GM12878 (cell line): ENCODE measurements at regions not wholly inside any gene's neighbourhood (a gene's known extent, or its start where the extent isn't known, plus 50 kb on each side); places are given as distances from the start of the nearest gene placed in this dataset.

ENCODE experiments used
- ATAC-seq: fragments of 200-7000 bp; cut with Tn5 transposase; 3 replicates; pipeline ENCODE4 v1.9.1; 2020; ENCODE audit warnings: mild to moderate bottlenecking, moderate library complexity
- BruUV-seq: library from RNA; stranded (reverse); fragments of 400-500 nt; replicated peaks from 2 replicates; lab custom pipeline; 2021; lab: Mats Ljungman, UMichigan
- CTCF ChIA-PET: fragments of 300-600 bp; sonication (Branson Sonifier 250); formaldehyde crosslinking; extraction: SDS; loops from one replicate; lab custom pipeline; 2021; ENCODE audit warnings: inconsistent platforms; lab: Yijun Ruan, JAX
- POLR2A ChIA-PET: fragments of 350-600 bp; formaldehyde crosslinking; extraction: SDS; loops from one replicate; lab custom pipeline; 2021; ENCODE audit warnings: inconsistent platforms; lab: Charles Lee
- RAD21 ChIA-PET: fragments of 300-600 bp; sonication (Branson Sonifier 250); formaldehyde crosslinking; loops from one replicate; lab custom pipeline; 2023; ENCODE audit warnings: antibody characterized with exemption; ENCODE audit not compliant: unreplicated experiment; lab: Charles Lee
- SMC1A ChIA-PET: fragments of 300-600 bp; sonication (Branson Sonifier 250); formaldehyde crosslinking; loops from one replicate; lab custom pipeline; 2023; ENCODE audit not compliant: unreplicated experiment, uncharacterized antibody; lab: Charles Lee
- DNase-seq: peaks from one replicate; pipeline ENCODE4 v3.0.0-alpha.2; 2011; ENCODE audit warnings: low read depth, low spot score
- FAIRE-seq: peaks from 3 replicates; lab custom pipeline; 2011; peaks lifted over from hg19 to GRCh38; lab: Jason Lieb, UNC
- H2AFZ ChIP-seq: 2 replicates; pipeline ENCODE4 v1.6.0; 2011; ENCODE audit warnings: low read depth, low read length, control low read depth; ENCODE audit not compliant: control insufficient read depth
- H3K27ac ChIP-seq: 2 replicates; pipeline ENCODE4 v1.5.1; 2011; ENCODE audit warnings: control low read depth; ENCODE audit not compliant: control insufficient read depth, insufficient read depth
- H3K27me3 ChIP-seq, 2 experiments: replicated peaks in 1 of 2; 2 replicates each; pipeline versions ENCODE4 v1.6.0 to v1.6.1; 2011; ENCODE audit warnings: low read length in 1 of 2; ENCODE audit not compliant: control insufficient read depth in 2 of 2, insufficient read depth in 2 of 2
- H3K36me3 ChIP-seq, 2 experiments: 2 replicates each; pipeline ENCODE4 v1.5.1; 2011; ENCODE audit warnings: low read length in 1 of 2; ENCODE audit not compliant: control insufficient read depth in 2 of 2, insufficient read depth in 2 of 2
- H3K4me1 ChIP-seq: 2 replicates; pipeline ENCODE4 v1.6.1; 2011; ENCODE audit warnings: mild to moderate bottlenecking, low read length, moderate library complexity, mixed read lengths; ENCODE audit not compliant: control insufficient read depth, insufficient read depth
- H3K4me2 ChIP-seq: 2 replicates; pipeline ENCODE4 v1.6.0; 2011; ENCODE audit warnings: control low read depth; ENCODE audit not compliant: control insufficient read depth, insufficient read depth
- H3K4me3 ChIP-seq: fragments of 200-600 bp; sonication (generic); 2 replicates; pipeline ENCODE4 v1.5.1; 2016
- H3K79me2 ChIP-seq: 2 replicates; pipeline ENCODE4 v1.6.0; 2011; ENCODE audit warnings: low read length; ENCODE audit not compliant: control insufficient read depth, insufficient read depth
- H3K9ac ChIP-seq: 2 replicates; pipeline ENCODE4 v1.8.0; 2011; ENCODE audit warnings: low read length, control low read depth, mixed read lengths; ENCODE audit not compliant: control insufficient read depth, insufficient read depth
- H3K9me3 ChIP-seq: replicated peaks from 3 replicates; pipeline ENCODE4 v1.5.1; 2011; ENCODE audit warnings: mild to moderate bottlenecking, low read length; ENCODE audit not compliant: control insufficient read depth, insufficient read depth
- H4K20me1 ChIP-seq: 2 replicates; pipeline ENCODE4 v1.6.0; 2011; ENCODE audit not compliant: control insufficient read depth, insufficient read depth
- BACH1 ChIP-seq: fragments of 450-650 bp; IDR thresholded peaks from 2 replicates; pipeline ENCODE4 v1.6.1; 2017; ENCODE audit warnings: mild to moderate bottlenecking, borderline replicate concordance
- CTCF ChIP-seq, 3 experiments: IDR thresholded peaks in 2 of 3; conservative IDR thresholded peaks in 1 of 3; 2 replicates each; pipeline ENCODE4 v1.5.1; 2011; ENCODE audit warnings: low read depth in 3 of 3, low read length in 3 of 3, mild to moderate bottlenecking in 3 of 3, control low read depth in 2 of 3, moderate library complexity in 2 of 3, inconsistent platforms in 1 of 3, mixed read lengths in 1 of 3; ENCODE audit not compliant: control insufficient read depth in 2 of 3, insufficient read depth in 1 of 3; ENCODE audit errors: extremely low read depth in 1 of 3
- DPF2 ChIP-seq: fragments of 450-650 bp; IDR thresholded peaks from 2 replicates; pipeline ENCODE4 v1.6.1; 2017; ENCODE audit warnings: mild to moderate bottlenecking
- ESRRA ChIP-seq: IDR thresholded peaks from 2 replicates; pipeline ENCODE4 v1.6.1; 2012; ENCODE audit warnings: mild to moderate bottlenecking, low read length, improper control_type of control experiment
- HDAC2 ChIP-seq: fragments of 200-600 bp; sonication (generic); IDR thresholded peaks from 2 replicates; pipeline ENCODE4 v1.6.1; 2017
- HDGF ChIP-seq: fragments of 450-650 bp; IDR thresholded peaks from 2 replicates; pipeline ENCODE4 v1.6.1; 2016; ENCODE audit warnings: antibody characterized with exemption
- NR2F1 ChIP-seq: fragments of 450-650 bp; conservative IDR thresholded peaks from 2 replicates; pipeline ENCODE4 v1.6.1; 2017; ENCODE audit warnings: mild to moderate bottlenecking
- PAX5 ChIP-seq: IDR thresholded peaks from 2 replicates; pipeline ENCODE4 v1.6.1; 2011; ENCODE audit warnings: low read depth, low read length, borderline replicate concordance
- SMAD5 ChIP-seq: IDR thresholded peaks from 2 replicates; pipeline ENCODE4 v1.6.1; 2016; ENCODE audit warnings: antibody characterized with exemption, low read depth
- USF2 ChIP-seq: IDR thresholded peaks from 2 replicates; pipeline ENCODE4 v1.6.1; 2011; ENCODE audit warnings: low read depth, low read length, improper control_type of control experiment, borderline replicate concordance
- WGBS: methylation state at CpG from one replicate; pipeline ENCODE4 v1.1.6; 2016; ENCODE audit warnings: low lambda C conversion rate; ENCODE audit not compliant: insufficient replicate concordance, insufficient coverage; ENCODE audit errors: missing lambda C conversion rate; 5-methylcytosine and 5-hydroxymethylcytosine counted together
- in situ Hi-C: fragments of 300-500 bp; cut with MboI; formaldehyde crosslinking; loops from 9 replicates; pipeline ENCODE4 v1.14.3; 2018; ENCODE audit warnings: mixed read lengths
- intact Hi-C: fragments of 100-400 bp; cut with micrococcal nuclease; formaldehyde crosslinking; loops from one replicate; pipeline ENCODE4 v1.14.2; 2022; ENCODE audit not compliant: unreplicated experiment

- H3K4me2 ChIP-seq, result no peak overlapping the region
- POLR2A ChIA-PET, result interaction anchor here (0.6 kb wide), 1 partner anchor 1500 kb away, joined by 4 read pairs; no protein-coding TSS in a partner anchor
- H3K9ac ChIP-seq, result no peak overlapping the region
- no peak for FAIRE-seq
- SMC1A ChIA-PET, result no interaction called here
- RAD21 ChIA-PET, result no interaction called here
- H3K79me2 ChIP-seq, result no peaks in the 10 kb centered on the region
- TF ChIP-seq DPF2, result no peak
- no peak for TF ChIP-seq BACH1
- TF ChIP-seq HDGF, result no peak
- no peak for TF ChIP-seq SMAD5
- TF ChIP-seq USF2, result no peak
- H3K4me1 ChIP-seq, result no peaks in the 10 kb centered on the region
- intact Hi-C loops, result no loop called here
- 29% methylated on average over 7 of the region's 7 CpGs for WGBS
- H3K27ac ChIP-seq, result no peak overlapping the region
- CTCF ChIA-PET, result no interaction called here
- no peak overlapping the region for H2AFZ ChIP-seq
- H3K27me3 ChIP-seq, result no peaks in the 10 kb centered on the region
- no peak for DNase-seq
- ATAC-seq, result no peak
- H4K20me1 ChIP-seq, result no peaks in the 10 kb centered on the region
- no TSS peak for BruUV-seq
- in situ Hi-C loops, result no loop called here
- H3K4me3 ChIP-seq, result no peak overlapping the region
- no peaks in the 10 kb centered on the region for H3K9me3 ChIP-seq
- no peaks in the 10 kb centered on the region for H3K36me3 ChIP-seq
Observed at GRCh38 chr10:2145491-2145890, 408.2 kb upstream of the ADARB2 start.

- WGBS, result 58% methylated on average over 4 of the region's 4 CpGs
Observed at GRCh38 chr10:2144584-2144983, 407.3 kb upstream of the ADARB2 start.

More at GRCh38 chr10:2144584-2144983, 407.3 kb upstream of the ADARB2 start:
- intact Hi-C loops, result no loop called here
- no peaks in the 10 kb centered on the region for H3K36me3 ChIP-seq
- no peak overlapping the region for H3K9ac ChIP-seq
- DNase-seq (no peak), ATAC-seq (no peak), FAIRE-seq (no peak)
- ChIA-PET RAD21 (no interaction called here), SMC1A (no interaction called here), CTCF (no interaction called here), POLR2A (no interaction called here)
- H3K79me2 ChIP-seq, result no peaks in the 10 kb centered on the region
- H3K4me2 ChIP-seq, result no peak overlapping the region
- no TSS peak for BruUV-seq
- no peaks in the 10 kb centered on the region for H3K27me3 ChIP-seq
- TF ChIP-seq ESRRA (no peak), CTCF (IDR thresholded peaks at IDR 0.05 in 2 of 3, conservative IDR thresholded peaks at IDR 0.05 in 1 of 3; ENCODE audit: control insufficient read depth in 2 of 3, extremely low read depth in 1 of 3, insufficient read depth in 1 of 3, low read depth in 3 of 3, low read length in 3 of 3) (no peak), PAX5 (no peak), HDAC2 (no peak), NR2F1 (no peak)
- no peak overlapping the region for H3K27ac ChIP-seq
- H3K9me3 ChIP-seq, result no peaks in the 10 kb centered on the region
- in situ Hi-C loops, result no loop called here
- H3K4me1 ChIP-seq, result no peaks in the 10 kb centered on the region
- H3K4me3 ChIP-seq, result no peak overlapping the region
- H4K20me1 ChIP-seq, result no peaks in the 10 kb centered on the region
- H2AFZ ChIP-seq, result no peak overlapping the region
